ENCODE measurements at regions not wholly inside any gene's neighbourhood (a gene's known extent, or its start where the extent isn't known, plus 50 kb on each side); places are given as distances from the start of the nearest gene placed in this dataset.

GRCh38 chr21:16872616-16873015 lies 640.2 kb upstream of the CXADR start:
- intact Hi-C loops (cut with micrococcal nuclease): no loop called here

DNA sequence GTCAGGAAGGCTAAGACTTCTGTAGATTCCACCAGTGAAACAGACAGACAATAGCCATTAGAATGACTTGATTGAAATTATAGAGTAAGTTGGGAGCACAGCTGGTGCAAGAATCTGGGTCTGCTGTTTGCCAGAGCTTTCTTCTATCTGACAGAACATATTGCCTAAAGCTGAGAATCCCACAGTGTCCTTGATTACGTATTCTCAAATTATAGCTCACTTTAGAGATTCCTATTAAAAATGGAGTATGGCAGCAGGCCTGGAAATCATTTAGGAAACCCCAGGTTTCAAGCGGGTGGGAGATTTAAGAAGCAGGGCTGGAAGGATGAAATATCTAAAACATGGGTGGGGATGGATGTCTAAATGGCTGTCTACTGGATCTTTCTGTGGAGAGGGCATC lies 639.7 kb upstream of the CXADR start:
- intact Hi-C loops (cut with micrococcal nuclease): no loop called here

DNA sequence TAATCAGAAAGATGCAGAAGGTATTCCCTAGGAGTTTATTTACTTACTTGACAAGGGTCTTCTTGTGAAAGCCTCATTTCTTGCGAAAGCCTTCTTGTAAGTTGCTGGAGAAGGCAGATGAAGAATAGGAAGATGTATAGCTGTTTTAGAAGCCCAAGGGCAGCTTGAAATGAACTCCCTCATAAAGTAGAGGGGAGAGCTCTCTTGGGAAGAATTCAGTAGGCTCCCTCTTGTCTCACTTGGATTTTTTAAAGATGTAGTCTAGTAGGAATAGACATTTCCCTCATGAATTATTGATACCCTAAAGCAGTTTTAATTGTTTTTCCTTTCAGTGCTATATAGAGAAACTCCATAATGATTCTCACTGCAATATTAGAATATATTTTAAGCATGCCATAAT lies 639.2 kb upstream of the CXADR start:
- intact Hi-C loops (cut with micrococcal nuclease): no loop called here

- intact Hi-C loops (cut with micrococcal nuclease): no loop called here
Observed at GRCh38 chr21:16879479-16879878, 633.4 kb upstream of the CXADR start.

- intact Hi-C loops (cut with micrococcal nuclease): no loop called here
Observed at GRCh38 chr21:16891821-16892220, 621.0 kb upstream of the CXADR start.

GRCh38 chr21:16900685-16901084 lies 612.2 kb upstream of the CXADR start:
- intact Hi-C loops (cut with micrococcal nuclease): no loop called here

DNA sequence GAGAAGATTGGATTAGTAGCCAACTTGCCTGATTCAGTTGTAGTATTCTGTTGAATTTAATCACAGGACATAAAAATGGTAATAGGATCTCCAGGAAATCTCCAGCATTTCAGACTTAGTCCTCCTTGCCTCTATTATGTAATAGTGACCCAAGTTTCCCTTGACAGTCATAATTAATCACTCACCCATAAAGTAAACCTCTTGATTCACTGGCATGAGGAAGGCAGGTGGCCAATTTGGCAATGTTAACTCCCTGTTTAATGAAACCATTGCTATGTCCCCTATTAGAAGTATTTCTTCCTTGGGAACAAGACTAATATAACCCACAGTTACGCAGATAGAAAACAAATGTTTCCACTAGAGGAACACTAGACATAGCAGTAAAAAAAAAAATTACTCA lies 604.8 kb upstream of the CXADR start:
- intact Hi-C loops (cut with micrococcal nuclease): no loop called here

GRCh38 chr21:16910435-16911165 lies 602.2 kb upstream of the CXADR start:
- intact Hi-C loops (cut with micrococcal nuclease): no loop called here

- intact Hi-C loops (cut with micrococcal nuclease): no loop called here
Observed at GRCh38 chr21:16911166-16911607, 601.7 kb upstream of the CXADR start.

GRCh38 chr21:16912075-16912474 lies 600.8 kb upstream of the CXADR start:
- intact Hi-C loops (cut with micrococcal nuclease): no loop called here

GRCh38 chr21:16913010-16913409 lies 599.8 kb upstream of the CXADR start:
- intact Hi-C loops (cut with micrococcal nuclease): no loop called here

GRCh38 chr21:16928439-16928838 lies 584.4 kb upstream of the CXADR start:
- intact Hi-C loops (cut with micrococcal nuclease): no loop called here

DNA sequence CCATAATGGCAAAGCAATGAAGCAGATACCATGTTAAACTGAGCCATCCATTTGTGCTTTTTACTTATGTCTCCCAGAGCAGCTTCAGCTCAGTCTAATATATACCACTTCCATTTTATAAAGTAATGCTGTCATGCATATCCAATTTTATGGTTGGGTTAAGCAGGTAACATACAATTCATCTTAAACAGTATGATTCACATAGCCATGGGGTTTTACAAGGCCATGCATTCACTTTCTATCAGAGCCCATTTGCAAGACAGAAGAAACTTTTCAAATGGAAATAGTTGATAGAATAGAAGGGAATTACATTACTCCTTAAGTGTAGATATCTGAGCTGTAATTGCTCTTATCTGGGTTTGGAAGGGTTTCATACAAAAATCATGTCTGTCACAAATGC lies 580.5 kb upstream of the CXADR start:
- intact Hi-C loops (cut with micrococcal nuclease): no loop called here

DNA sequence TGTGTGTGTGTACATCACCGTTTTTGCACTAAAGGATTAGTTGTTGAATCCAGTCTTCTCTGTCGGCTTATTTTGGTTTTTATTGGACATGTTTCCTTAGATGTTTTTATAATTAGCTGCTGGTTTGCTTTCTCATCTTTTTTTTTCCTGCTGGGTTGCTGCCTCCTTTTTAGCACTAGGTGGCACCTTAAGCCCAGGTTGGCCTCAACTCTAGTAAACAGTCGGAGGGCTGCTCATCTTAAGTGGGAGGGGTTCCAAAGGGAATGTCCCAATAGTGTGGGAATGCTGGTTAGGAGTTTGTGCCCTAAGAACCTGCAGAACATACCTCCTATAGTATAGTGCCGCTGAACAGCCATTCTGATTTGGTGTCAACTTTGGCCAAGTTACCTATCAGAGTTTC lies 570.1 kb upstream of the CXADR start:
- intact Hi-C loops (cut with micrococcal nuclease): no loop called here

DNA sequence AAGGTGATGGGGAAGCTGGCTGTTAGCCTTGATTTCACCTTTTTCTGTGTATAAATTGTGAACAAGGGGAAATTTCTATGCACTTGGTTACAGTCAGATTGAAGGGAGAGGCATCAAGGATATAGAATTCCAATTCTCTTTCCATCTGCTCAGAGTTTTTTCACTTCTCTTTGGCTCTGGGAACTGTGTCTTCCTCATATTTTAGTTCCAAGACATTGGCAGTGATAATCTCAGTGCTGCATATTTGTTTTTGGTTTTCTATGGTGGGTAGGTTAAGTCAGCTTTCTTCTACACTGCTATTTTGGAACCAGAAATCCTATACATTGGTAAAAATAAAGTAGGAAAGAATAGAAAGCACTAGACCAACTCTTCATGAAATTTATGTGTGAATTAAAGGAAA lies 569.6 kb upstream of the CXADR start:
- intact Hi-C loops (cut with micrococcal nuclease): no loop called here

DNA sequence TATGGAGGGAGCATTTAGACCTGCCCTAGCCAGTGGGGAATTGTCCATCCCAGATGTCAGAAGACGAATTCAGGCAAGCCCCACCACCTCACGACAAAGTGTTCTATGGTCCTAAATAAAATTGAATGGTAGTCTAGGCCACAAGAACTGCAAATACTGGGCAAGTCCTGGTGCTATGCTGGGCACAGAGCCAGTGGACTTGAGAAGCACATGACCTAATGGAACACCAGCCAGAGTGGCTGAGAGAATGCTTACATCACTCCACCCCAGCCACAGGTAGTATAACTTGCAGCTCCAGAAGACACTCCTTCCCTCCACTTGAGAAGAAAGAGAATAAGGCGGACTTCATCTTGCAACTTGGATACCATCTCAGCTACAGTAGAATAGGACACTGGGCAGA lies 567.3 kb upstream of the CXADR start:
- intact Hi-C loops (cut with micrococcal nuclease): no loop called here

DNA sequence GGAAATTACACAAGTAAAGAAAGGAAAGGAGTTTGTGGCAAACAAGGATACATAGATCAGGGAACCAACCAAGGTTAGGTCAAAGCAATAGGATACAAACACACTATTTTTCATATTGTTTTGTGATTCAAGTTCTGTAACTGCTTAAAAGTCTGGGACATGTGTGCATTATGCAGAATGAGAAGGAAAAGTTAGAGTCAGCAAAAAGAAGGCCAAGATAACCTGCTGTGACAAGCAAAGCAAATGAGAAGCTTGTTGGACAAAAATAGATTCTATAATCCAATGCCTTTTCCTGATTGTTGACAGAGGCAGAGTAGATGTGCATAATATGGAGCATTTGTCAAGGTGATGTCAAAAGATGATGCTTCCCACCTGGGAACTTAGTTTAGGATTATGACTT lies 556.0 kb upstream of the CXADR start:
- intact Hi-C loops (cut with micrococcal nuclease): no loop called here

DNA sequence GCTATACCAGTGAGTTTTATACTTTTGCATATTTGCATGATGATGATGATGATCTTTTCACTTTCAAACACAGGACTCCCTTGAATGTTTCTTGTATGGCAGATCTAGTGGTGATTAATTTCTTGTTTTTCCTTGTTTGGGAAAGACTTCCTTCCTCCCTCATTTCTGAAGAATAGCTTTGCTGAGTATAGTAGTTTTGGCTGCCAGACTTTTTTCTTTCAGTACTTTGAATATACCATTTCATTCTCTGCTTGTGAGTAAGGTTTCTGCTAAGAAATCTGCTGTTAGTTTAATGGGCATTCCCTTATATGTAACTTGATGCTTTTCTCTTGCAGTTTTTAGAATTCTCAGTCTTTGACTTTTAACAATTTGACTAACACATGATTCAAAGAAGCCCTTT lies 547.4 kb upstream of the CXADR start:
- intact Hi-C loops (cut with micrococcal nuclease): no loop called here

- intact Hi-C loops (cut with micrococcal nuclease): no loop called here
Observed at GRCh38 chr21:16968436-16968835, 544.4 kb upstream of the CXADR start.

DNA sequence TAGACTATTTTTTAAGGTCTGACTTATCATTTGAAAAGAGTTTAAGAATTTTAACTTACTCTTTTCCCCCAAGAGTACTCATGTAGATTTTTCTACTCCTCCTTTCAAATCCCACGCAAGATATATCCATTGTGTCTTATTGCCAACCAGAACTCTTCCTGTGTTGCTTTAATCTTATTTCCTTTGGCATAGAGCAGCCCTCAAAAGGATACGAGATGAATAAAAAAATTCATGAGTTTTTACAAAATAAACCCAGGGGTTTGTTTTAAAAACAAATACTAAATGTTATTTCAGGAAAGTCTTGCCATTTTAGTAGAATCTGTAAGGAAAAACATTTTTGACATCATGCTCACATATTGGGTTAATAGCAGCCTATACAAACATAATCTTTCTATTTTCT lies 543.2 kb upstream of the CXADR start:
- intact Hi-C loops (cut with micrococcal nuclease): no loop called here

DNA sequence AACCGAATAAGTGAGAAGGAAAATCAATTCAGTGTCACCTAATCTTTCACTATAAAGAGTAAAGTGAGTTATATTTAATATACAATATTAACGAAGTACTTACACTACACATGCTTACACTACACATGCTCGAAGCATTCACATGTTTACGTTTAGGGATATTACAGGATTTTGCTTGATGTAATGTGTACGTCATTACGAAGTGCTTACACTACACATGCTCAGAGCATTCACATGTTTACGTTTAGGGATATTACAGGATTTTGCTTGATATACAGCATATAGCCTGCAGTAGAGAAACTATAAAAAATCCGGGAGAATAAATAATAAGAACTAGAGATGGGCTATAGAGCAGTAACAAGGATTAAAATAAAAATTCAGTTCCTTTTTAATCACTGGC lies 538.8 kb upstream of the CXADR start:
- intact Hi-C loops (cut with micrococcal nuclease): no loop called here

DNA sequence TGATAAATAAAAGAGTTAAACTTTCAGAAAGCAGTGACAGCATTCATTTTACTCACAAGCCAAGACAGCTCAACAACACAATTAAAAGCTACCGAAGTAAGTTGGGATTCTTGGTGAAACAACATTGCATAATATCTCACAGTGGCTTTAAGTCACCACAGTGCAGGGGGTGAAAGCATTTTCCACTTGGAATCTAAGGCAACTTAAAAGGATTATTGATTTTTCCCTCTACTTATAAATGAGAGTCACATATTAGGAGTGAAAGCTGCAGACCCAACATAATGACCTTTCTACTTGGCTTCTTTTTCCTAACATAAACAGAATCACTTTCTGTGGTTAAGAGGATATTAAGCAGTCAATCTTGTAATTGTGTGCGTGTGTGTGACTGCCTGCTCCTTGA lies 536.6 kb upstream of the CXADR start:
- intact Hi-C loops (cut with micrococcal nuclease): no loop called here

GRCh38 chr21:16978309-16978895 lies 534.4 kb upstream of the CXADR start:
- intact Hi-C loops (cut with micrococcal nuclease): no loop called here
